GM23338 (cell line): ENCODE measurements at regions not wholly inside any gene's neighbourhood (a gene's known extent, or its start where the extent isn't known, plus 50 kb on each side); places are given as distances from the start of the nearest gene placed in this dataset.

Experiments
- ATAC-seq: fragments of 200-7000 bp; cut with Tn5 transposase; 3 replicates; pipeline ENCODE4 v1.9.1; 2020
- DNase-seq: peaks from one replicate; pipeline ENCODE4 v3.0.0-alpha.2; 2015; ENCODE audit warnings: low spot score
- H2AFZ ChIP-seq: fragments of 200-600 bp; sonication (generic); 2 replicates; pipeline ENCODE4 v1.8.0; 2016; ENCODE audit warnings: antibody characterized with exemption, mild to moderate bottlenecking, moderate library complexity
- H3F3A ChIP-seq: fragments of 200-600 bp; sonication (generic); replicated peaks from 2 replicates; pipeline ENCODE4 v1.8.0; 2017; ENCODE audit warnings: antibody characterized with exemption, mixed run types, low read depth
- H3K27ac ChIP-seq: fragments of 200-600 bp; sonication (generic); 2 replicates; pipeline ENCODE4 v1.6.1; 2016; ENCODE audit warnings: low read depth
- H3K27me3 ChIP-seq: fragments of 200-600 bp; sonication (generic); 2 replicates; pipeline ENCODE4 v1.8.0; 2016; ENCODE audit warnings: mild to moderate bottlenecking, mixed run types, moderate library complexity; ENCODE audit not compliant: insufficient read depth
- H3K36me3 ChIP-seq: fragments of 200-600 bp; sonication (generic); 2 replicates; pipeline ENCODE4 v1.8.0; 2016; ENCODE audit warnings: mild to moderate bottlenecking; ENCODE audit not compliant: insufficient read depth
- H3K4me1 ChIP-seq: fragments of 200-600 bp; sonication (generic); 2 replicates; pipeline ENCODE4 v1.8.0; 2016; ENCODE audit warnings: mild to moderate bottlenecking, moderate library complexity; ENCODE audit not compliant: insufficient read depth
- H3K4me2 ChIP-seq: fragments of 200-600 bp; sonication (generic); 2 replicates; pipeline ENCODE4 v1.7.1; 2017; ENCODE audit warnings: mixed run types
- H3K4me3 ChIP-seq: fragments of 200-600 bp; sonication (generic); 2 replicates; pipeline ENCODE4 v1.6.1; 2016; ENCODE audit warnings: mixed run types
- H3K79me2 ChIP-seq: fragments of 200-600 bp; sonication (generic); replicated peaks from 2 replicates; pipeline ENCODE4 v1.8.0; 2017; ENCODE audit warnings: mild to moderate bottlenecking; ENCODE audit not compliant: insufficient read depth
- H3K9me2 ChIP-seq: fragments of 200-600 bp; sonication (generic); 2 replicates; pipeline ENCODE4 v1.8.0; 2017; ENCODE audit not compliant: insufficient read depth
- H4K20me1 ChIP-seq: fragments of 200-600 bp; sonication (generic); replicated peaks from 2 replicates; pipeline ENCODE4 v1.8.0; 2017; ENCODE audit warnings: mild to moderate bottlenecking; ENCODE audit not compliant: insufficient read depth
- H3K27ac Mint-ChIP-seq: 2 replicates; pipeline ENCODE4 v1.8.0; 2020; ENCODE audit warnings: inconsistent platforms, mild to moderate bottlenecking, moderate library complexity, mixed read lengths
- H3K27me3 Mint-ChIP-seq: 3 replicates; pipeline ENCODE4 v1.8.0; 2022; ENCODE audit warnings: low read depth, mild to moderate bottlenecking, moderate library complexity, mixed read lengths, inconsistent platforms; ENCODE audit not compliant: insufficient read depth, poor library complexity
- H3K36me3 Mint-ChIP-seq: 3 replicates; pipeline ENCODE4 v1.8.0; 2021; ENCODE audit warnings: low read depth, mild to moderate bottlenecking, inconsistent platforms, moderate library complexity, mixed read lengths
- H3K4me1 Mint-ChIP-seq: 3 replicates; pipeline ENCODE4 v1.8.0; 2020; ENCODE audit warnings: mild to moderate bottlenecking, inconsistent platforms, mixed read lengths
- H3K4me3 Mint-ChIP-seq: 3 replicates; pipeline ENCODE4 v1.8.0; 2021; ENCODE audit warnings: moderate library complexity, mild to moderate bottlenecking, inconsistent platforms, mixed read lengths
- H3K9me3 Mint-ChIP-seq: 3 replicates; pipeline ENCODE4 v1.8.0; 2020; ENCODE audit warnings: moderate library complexity, mild to moderate bottlenecking, inconsistent platforms, mixed read lengths
- CREB1 ChIP-seq: fragments of 250-450 bp; sonication (Bioruptor Pico); IDR thresholded peaks from 2 replicates; pipeline ENCODE4 v1.5.0; 2020; ENCODE audit warnings: low read depth, mild to moderate bottlenecking, moderate library complexity
- CTCF ChIP-seq, 2 experiments: fragments of 200-600 bp in 1 of 2; sonication (generic) in 1 of 2; conservative IDR thresholded peaks; 2 replicates each; pipeline versions ENCODE4 v1.5.1 to v1.6.1; 2016 to 2017; ENCODE audit warnings: antibody characterized with exemption in 2 of 2, low read depth in 2 of 2, mild to moderate bottlenecking in 2 of 2, moderate library complexity in 1 of 2
- ETS1 ChIP-seq: IDR thresholded peaks from 2 replicates; pipeline ENCODE4 v1.6.1; 2016; ENCODE audit warnings: antibody characterized with exemption
- EZH2 ChIP-seq: fragments of 200-600 bp; sonication (generic); IDR thresholded peaks from one replicate; pipeline ENCODE4 v1.8.0; 2017; ENCODE audit warnings: antibody characterized with exemption, mild to moderate bottlenecking, low read depth; ENCODE audit not compliant: unreplicated experiment
- ZNF114 ChIP-seq: fragments of 250-450 bp; sonication (Bioruptor Pico); IDR thresholded peaks from 2 replicates; pipeline ENCODE4 v1.5.0; 2020; ENCODE audit warnings: mild to moderate bottlenecking, moderate library complexity
- ZNF331 ChIP-seq: fragments of 250-450 bp; sonication (Bioruptor Pico); IDR thresholded peaks from 2 replicates; pipeline ENCODE4 v1.5.0; 2020; ENCODE audit warnings: low read depth, mild to moderate bottlenecking, moderate library complexity
- ZNF462 ChIP-seq: fragments of 250-450 bp; sonication (Bioruptor Pico); IDR thresholded peaks from 2 replicates; pipeline ENCODE4 v1.5.0; 2020; ENCODE audit warnings: mild to moderate bottlenecking, moderate library complexity

- Histone ChIP-seq H3K4me2 (no peak overlapping the region), H3K9me2 (peaks cover 7% of the 10 kb centered on the region; the same call in 1 of the 2 replicates), H3K4me3 (no peak overlapping the region), H3K4me1 (peaks cover 6% of the 10 kb centered on the region; the same call in 1 of the 2 replicates), H4K20me1 (no peaks in the 10 kb centered on the region), H3K27ac (no peak overlapping the region), H3K79me2 (no peaks in the 10 kb centered on the region), H3F3A (no peaks in the 10 kb centered on the region), H3K27me3 (no peaks in the 10 kb centered on the region), H2AFZ (no peak overlapping the region), H3K36me3 (no peaks in the 10 kb centered on the region)
- Mint-ChIP-seq H3K9me3 (no peaks in the 10 kb centered on the region), H3K4me3 (peak overlapping the region; percentile 89; the same call in 1 of the 3 replicates), H3K36me3 (no peaks in the 10 kb centered on the region), H3K27me3 (no peaks in the 10 kb centered on the region), H3K27ac (no peak overlapping the region; the same call in 1 of the 2 replicates), H3K4me1 (peaks cover 6% of the 10 kb centered on the region; the same call in 2 of the 3 replicates)
- TF ChIP-seq CREB1 (CRISPR knock-in tag) (no peak), ETS1 (no peak)
- DNase-seq (no peak), ATAC-seq (peak; percentile 49; the same call in 1 of the 3 replicates)
Measured at GRCh38 chr5:85648495-85648894, 969.2 kb upstream of the COX7C start.

GRCh38 chr5:85651731-85652130, 966.0 kb upstream of the COX7C start:
- ATAC-seq (no peak), DNase-seq (no peak)
- H3K9me3 Mint-ChIP-seq, result peaks cover 21% of the 10 kb centered on the region
- Histone ChIP-seq H3K4me3 (no peak overlapping the region), H3K79me2 (no peaks in the 10 kb centered on the region), H3K36me3 (no peaks in the 10 kb centered on the region), H3K27me3 (no peaks in the 10 kb centered on the region), H3K4me1 (peaks cover 4% of the 10 kb centered on the region; the same call in 1 of the 2 replicates), H3K9me2 (peaks cover 7% of the 10 kb centered on the region; the same call in 1 of the 2 replicates), H4K20me1 (no peaks in the 10 kb centered on the region), H2AFZ (no peak overlapping the region), H3K27ac (no peak overlapping the region), H3K4me2 (no peak overlapping the region), H3F3A (no peaks in the 10 kb centered on the region)
- H3K27ac Mint-ChIP-seq, result peak overlapping the region; percentile 47; the same call in 1 of the 2 replicates
- peaks cover 10% of the 10 kb centered on the region for H3K36me3 Mint-ChIP-seq
- H3K27me3 Mint-ChIP-seq, result no peaks in the 10 kb centered on the region
- peaks cover 3% of the 10 kb centered on the region; the same call in 2 of the 3 replicates for H3K4me1 Mint-ChIP-seq
- TF ChIP-seq EZH2 (no peak), ZNF114 (CRISPR knock-in tag) (no peak), ETS1 (no peak), ZNF331 (no peak), CTCF (conservative IDR thresholded peaks at IDR 0.05; ENCODE audit: low read depth in 2 of 2) (no peak), ZNF462 (no peak)
- no peak overlapping the region for H3K4me3 Mint-ChIP-seq
